ENCODE measurements at regions not wholly inside any gene's neighbourhood (a gene's known extent, or its start where the extent isn't known, plus 50 kb on each side); places are given as distances from the start of the nearest gene placed in this dataset.

- no peaks in the 10 kb centered on the region for H3K9me3 ChIP-seq (ENCODE audit: control extremely low read depth in 1 of 3, control insufficient read depth in 2 of 3, insufficient read depth in 1 of 3, low read length in 2 of 3)
- no peaks in the 10 kb centered on the region for H3K27me3 Mint-ChIP-seq
- no peaks in the 10 kb centered on the region for H3K4me1 ChIP-seq (ENCODE audit: control insufficient read depth in 2 of 2, insufficient read depth in 2 of 2, low read length in 2 of 2)
- no peaks in the 10 kb centered on the region for H4K20me1 ChIP-seq (ENCODE audit: control insufficient read depth, insufficient read depth, low read length, poor library complexity, severe bottlenecking)
- intact Hi-C loops (cut with micrococcal nuclease): no loop called here
- TF ChIP-seq EZH2 (IDR thresholded peaks at IDR 0.05; ENCODE audit: borderline replicate concordance, insufficient read depth, low read depth, low read length, poor library complexity, severe bottlenecking) (no peak), CTCF (IDR thresholded peaks at IDR 0.05) (no peak)
- no peak overlapping the region for H3K4me2 ChIP-seq (replicated peaks; ENCODE audit: low read depth, low read length, poor library complexity, severe bottlenecking)
- no peaks in the 10 kb centered on the region for H3K4me1 Mint-ChIP-seq
- DNase-seq: no peak
- ChIA-PET CTCF (no interaction called here), POLR2A (no interaction called here)
- H3K36me3 ChIP-seq (replicated peaks in 1 of 2; ENCODE audit: control extremely low read depth in 1 of 2, control insufficient read depth in 1 of 2, extremely low read depth in 1 of 2, insufficient read depth in 2 of 2, low read length in 1 of 2): no peaks in the 10 kb centered on the region
- H3K4me3 Mint-ChIP-seq: no peak overlapping the region
- H3K9me3 Mint-ChIP-seq (ENCODE audit: insufficient read depth): no peaks in the 10 kb centered on the region
- no peaks in the 10 kb centered on the region for H3K79me2 ChIP-seq (ENCODE audit: control insufficient read depth, insufficient read depth, low read length)
- no peak overlapping the region for H3K27ac Mint-ChIP-seq
- no peak overlapping the region for H2AFZ ChIP-seq (ENCODE audit: insufficient read depth, low read depth, low read length, poor library complexity, severe bottlenecking)
- H3K27me3 ChIP-seq (replicated peaks in 1 of 4; ENCODE audit: control extremely low read depth in 1 of 4, control insufficient read depth in 3 of 4, insufficient read depth in 4 of 4, low read length in 3 of 4): no peaks in the 10 kb centered on the region
- 83% methylated on average over 1 of the region's 1 CpG for WGBS (ENCODE audit: insufficient coverage)
- H3K4me3 ChIP-seq (ENCODE audit: control extremely low read depth in 1 of 5, extremely low read depth in 1 of 5, insufficient read depth in 1 of 5, low read depth in 2 of 5, low read length in 4 of 5): no peak overlapping the region
- H3K9ac ChIP-seq (ENCODE audit: low read length): no peak overlapping the region
- H3K27ac ChIP-seq (ENCODE audit: low read length in 2 of 2): no peak overlapping the region
- ATAC-seq (ENCODE audit: low read depth): no peak
Observed at GRCh38 chr10:59073456-59074053, 102.9 kb upstream of the PHYHIPL start.

- Histone ChIP-seq H3K9ac (ENCODE audit: low read length) (no peak overlapping the region), H3K4me3 (ENCODE audit: control extremely low read depth in 1 of 5, extremely low read depth in 1 of 5, insufficient read depth in 1 of 5, low read depth in 2 of 5, low read length in 4 of 5) (no peak overlapping the region), H3K4me2 (replicated peaks; ENCODE audit: low read depth, low read length, poor library complexity, severe bottlenecking) (no peak overlapping the region), H3K9me3 (ENCODE audit: control extremely low read depth in 1 of 3, control insufficient read depth in 2 of 3, insufficient read depth in 1 of 3, low read length in 2 of 3) (no peaks in the 10 kb centered on the region), H3K79me2 (ENCODE audit: control insufficient read depth, insufficient read depth, low read length) (no peaks in the 10 kb centered on the region), H3K27ac (ENCODE audit: low read length in 2 of 2) (no peak overlapping the region), H3K27me3 (replicated peaks in 1 of 4; ENCODE audit: control extremely low read depth in 1 of 4, control insufficient read depth in 3 of 4, insufficient read depth in 4 of 4, low read length in 3 of 4) (no peaks in the 10 kb centered on the region), H2AFZ (ENCODE audit: insufficient read depth, low read depth, low read length, poor library complexity, severe bottlenecking) (no peak overlapping the region), H3K36me3 (replicated peaks in 1 of 2; ENCODE audit: control extremely low read depth in 1 of 2, control insufficient read depth in 1 of 2, extremely low read depth in 1 of 2, insufficient read depth in 2 of 2, low read length in 1 of 2) (no peaks in the 10 kb centered on the region), H4K20me1 (ENCODE audit: control insufficient read depth, insufficient read depth, low read length, poor library complexity, severe bottlenecking) (no peaks in the 10 kb centered on the region), H3K4me1 (ENCODE audit: control insufficient read depth in 2 of 2, insufficient read depth in 2 of 2, low read length in 2 of 2) (no peaks in the 10 kb centered on the region)
- ChIA-PET CTCF (no interaction called here), POLR2A (no interaction called here)
- no peaks in the 10 kb centered on the region for H3K9me3 Mint-ChIP-seq (ENCODE audit: insufficient read depth)
- intact Hi-C loops (cut with micrococcal nuclease): no loop called here
- WGBS (ENCODE audit: insufficient coverage): 100% methylated on average over 1 of the region's 1 CpG
- TF ChIP-seq CTCF (IDR thresholded peaks at IDR 0.05): no peak
- no peak for TF ChIP-seq EZH2 (IDR thresholded peaks at IDR 0.05; ENCODE audit: borderline replicate concordance, insufficient read depth, low read depth, low read length, poor library complexity, severe bottlenecking)
- H3K4me1 Mint-ChIP-seq: no peaks in the 10 kb centered on the region
- no peak overlapping the region for H3K4me3 Mint-ChIP-seq
- H3K27ac Mint-ChIP-seq: no peak overlapping the region
- H3K27me3 Mint-ChIP-seq: no peaks in the 10 kb centered on the region
- no peak for DNase-seq
- no peak for ATAC-seq (ENCODE audit: low read depth)
Observed at GRCh38 chr10:59075576-59075975, 100.9 kb upstream of the PHYHIPL start.

Data from B cell (primary cell).